ENCODE measurements at regions not wholly inside any gene's neighbourhood (a gene's known extent, or its start where the extent isn't known, plus 50 kb on each side); places are given as distances from the start of the nearest gene placed in this dataset.

DNA sequence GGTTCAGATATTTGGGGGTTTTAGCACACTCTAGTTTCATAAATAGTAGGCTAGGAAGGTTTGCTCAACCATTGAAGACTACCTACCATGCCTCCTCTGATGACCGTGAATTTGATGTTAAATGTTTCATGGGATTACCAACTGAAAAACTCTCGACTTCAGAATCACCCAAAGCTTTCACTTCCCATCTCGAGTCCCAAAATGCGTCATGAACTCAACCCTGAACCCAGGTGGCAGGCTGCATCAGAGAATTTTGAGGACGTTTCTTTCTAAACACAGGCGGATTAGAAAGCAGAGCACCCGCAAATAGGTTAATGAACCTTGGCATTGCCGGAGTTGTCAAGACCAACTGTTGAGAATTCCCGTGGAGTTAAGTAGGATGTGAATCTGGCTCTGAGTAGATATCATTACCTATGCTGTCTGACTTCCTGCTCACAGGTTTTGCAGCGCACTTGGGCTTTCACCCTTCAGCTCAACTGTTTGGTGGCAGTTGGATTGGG lies 98.4 kb upstream of the ADTRP start:
- ATAC-seq (ENCODE audit: low FRiP score) (no peak), DNase-seq (ENCODE audit: low spot score) (no peak)
- TF ChIP-seq, protein P1, sequence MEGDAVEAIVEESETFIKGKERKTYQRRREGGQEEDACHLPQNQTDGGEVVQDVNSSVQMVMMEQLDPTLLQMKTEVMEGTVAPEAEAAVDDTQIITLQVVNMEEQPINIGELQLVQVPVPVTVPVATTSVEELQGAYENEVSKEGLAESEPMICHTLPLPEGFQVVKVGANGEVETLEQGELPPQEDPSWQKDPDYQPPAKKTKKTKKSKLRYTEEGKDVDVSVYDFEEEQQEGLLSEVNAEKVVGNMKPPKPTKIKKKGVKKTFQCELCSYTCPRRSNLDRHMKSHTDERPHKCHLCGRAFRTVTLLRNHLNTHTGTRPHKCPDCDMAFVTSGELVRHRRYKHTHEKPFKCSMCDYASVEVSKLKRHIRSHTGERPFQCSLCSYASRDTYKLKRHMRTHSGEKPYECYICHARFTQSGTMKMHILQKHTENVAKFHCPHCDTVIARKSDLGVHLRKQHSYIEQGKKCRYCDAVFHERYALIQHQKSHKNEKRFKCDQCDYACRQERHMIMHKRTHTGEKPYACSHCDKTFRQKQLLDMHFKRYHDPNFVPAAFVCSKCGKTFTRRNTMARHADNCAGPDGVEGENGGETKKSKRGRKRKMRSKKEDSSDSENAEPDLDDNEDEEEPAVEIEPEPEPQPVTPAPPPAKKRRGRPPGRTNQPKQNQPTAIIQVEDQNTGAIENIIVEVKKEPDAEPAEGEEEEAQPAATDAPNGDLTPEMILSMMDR (IDR thresholded peaks at IDR 0.05) = no peak

DNA sequence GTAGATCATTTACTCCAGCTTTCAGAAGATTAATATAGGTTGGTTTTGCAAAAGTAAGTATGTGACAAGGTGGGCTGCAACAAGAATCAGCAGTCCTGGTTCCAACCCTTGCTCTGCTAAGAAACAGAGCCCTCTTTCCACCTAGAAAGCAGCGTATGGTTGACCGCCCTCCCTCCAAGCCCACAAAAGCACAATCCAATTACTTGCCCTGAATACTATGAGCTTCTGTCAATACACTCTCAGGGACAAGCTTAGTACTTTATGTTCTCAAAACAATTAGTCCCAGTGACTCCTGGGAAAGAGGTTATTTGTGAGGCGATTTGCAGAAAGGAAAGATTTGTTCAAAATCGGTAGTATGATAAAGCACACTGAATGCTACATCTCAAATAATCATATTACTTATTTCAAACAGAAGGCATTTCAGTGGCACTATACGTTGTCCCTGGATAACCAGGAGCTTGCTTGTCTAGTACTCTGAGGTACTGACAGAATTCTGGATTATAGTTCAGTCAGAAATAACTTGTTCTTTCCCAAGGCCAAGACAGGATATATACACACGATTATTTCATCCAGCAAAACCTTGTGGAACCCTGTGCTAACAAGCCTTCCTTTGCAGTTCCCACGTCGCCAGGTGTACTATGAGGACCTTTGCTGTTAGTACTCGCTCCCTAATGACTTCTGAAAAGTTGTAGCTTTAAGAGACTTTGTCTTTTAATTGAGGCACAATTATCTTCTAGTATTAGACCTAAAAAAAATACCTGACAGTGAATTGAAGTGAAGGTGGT lies 96.9 kb upstream of the ADTRP start:
- TF ChIP-seq, protein P1 (IDR thresholded peaks at IDR 0.05) = no peak
- DNase-seq (ENCODE audit: low spot score) (no peak), ATAC-seq (ENCODE audit: low FRiP score) (no peak)

DNA sequence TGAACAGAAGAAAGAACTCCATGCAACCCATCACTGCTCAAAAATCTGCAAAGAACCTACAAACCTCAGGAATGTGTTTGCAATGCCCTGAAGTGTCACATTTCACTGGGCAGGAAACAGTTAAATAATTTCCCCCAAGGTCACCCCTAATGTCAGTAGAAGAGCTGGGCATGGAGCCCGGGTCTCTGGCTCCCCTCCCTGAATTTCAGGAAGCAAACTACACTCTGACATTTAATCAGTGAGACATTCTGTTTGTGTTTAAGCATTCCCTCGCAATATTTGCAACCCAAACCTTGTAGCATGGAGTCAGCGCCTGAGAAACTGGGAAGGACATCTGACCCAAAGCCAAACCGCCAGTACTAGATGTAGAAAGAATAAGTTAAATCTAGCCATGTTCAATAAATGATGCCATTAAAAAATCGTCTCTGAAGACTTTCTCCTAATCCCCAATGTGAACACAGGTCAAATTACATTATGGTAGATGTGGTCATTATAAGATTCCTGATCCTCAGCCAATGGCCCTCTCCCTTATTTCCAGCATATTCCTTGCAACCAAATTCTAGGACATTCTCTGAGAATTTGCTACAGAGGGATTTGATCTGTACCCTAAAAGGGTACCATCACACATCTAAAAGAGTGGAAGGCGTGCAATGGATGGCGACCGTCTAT lies 91.2 kb upstream of the ADTRP start:
- TF ChIP-seq, protein P1 (IDR thresholded peaks at IDR 0.05) = no peak
- ATAC-seq (ENCODE audit: low FRiP score) (no peak), DNase-seq (ENCODE audit: low spot score) (no peak)

DNA sequence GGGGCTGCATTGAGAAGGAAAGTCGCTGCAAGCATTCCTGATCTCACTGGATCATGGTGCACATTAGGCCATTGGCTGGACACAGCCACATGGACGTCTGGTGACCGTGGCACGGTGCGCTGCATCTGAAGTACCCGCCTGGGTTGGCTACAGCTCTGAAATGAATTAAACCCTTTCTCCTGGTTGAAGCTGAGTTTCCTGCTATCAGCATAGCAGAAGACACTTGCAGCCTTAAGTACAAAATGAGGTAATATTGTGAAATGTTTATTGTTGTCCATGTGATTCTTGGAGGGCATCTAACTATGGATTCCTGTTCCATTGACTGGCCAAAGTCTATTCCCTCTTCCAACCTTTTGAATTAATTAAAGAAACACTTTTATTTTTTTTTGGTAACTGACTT lies 89.8 kb upstream of the ADTRP start:
- no peak for ATAC-seq (ENCODE audit: low FRiP score)
- TF ChIP-seq, protein P1 (IDR thresholded peaks at IDR 0.05) = no peak
- DNase-seq (ENCODE audit: low spot score) = no peak

DNA sequence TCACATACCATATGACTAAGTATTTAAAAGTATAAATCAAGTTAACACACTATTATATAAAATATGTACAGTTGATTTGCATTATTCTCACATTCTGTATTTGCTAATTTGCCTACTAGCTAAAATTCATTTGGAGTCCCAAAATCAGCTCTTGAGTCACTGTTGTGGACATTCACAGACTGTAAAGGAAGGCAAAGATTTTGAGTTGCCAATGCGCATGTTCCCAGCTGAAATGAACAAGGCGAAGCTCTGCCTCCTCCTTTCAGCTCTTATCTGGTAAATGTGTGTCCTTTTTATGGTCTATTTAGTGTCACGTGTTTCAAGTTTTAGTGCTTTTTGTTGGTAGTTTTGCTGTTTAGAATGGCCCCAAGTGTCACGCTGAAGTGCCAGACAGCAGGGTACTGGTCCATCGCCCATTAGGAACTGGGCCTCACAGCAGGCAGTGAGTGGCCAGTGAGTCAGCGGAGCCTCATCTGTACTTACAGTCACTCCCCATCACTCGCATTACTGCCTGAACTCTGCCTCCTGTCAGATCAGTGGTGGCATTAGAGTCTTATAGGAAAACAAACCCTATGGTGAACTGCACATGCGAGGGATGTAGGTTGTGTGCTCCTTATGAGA lies 87.2 kb upstream of the ADTRP start:
- TF ChIP-seq, protein P1 (IDR thresholded peaks at IDR 0.05) = no peak
- ATAC-seq (ENCODE audit: low FRiP score) = no peak
- DNase-seq (ENCODE audit: low spot score) = no peak

DNA sequence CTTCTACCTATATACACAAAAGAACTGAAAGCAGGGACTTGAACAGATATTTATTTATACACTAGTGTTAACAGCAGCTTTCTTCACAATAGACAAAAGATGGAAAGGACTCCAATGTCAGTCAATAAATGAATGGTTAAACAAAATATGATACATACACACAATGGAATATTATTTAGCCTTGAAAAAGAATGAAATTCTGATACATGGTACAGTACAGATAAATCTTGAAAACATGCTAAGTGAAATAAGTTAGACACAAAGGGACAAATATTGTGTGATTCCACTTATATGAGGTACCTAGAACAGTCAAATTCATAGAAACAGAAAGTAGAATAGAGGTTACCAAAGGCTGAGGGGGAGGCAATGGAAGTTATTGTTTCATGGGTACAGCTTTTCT lies 79.8 kb upstream of the ADTRP start:
- DNase-seq (ENCODE audit: low spot score) (no peak), ATAC-seq (ENCODE audit: low FRiP score) (no peak)
- TF ChIP-seq, protein P1 (IDR thresholded peaks at IDR 0.05) = no peak

Data from omental fat pad (tissue), 3 donors.